NCI-H1105 treated with DMSO at 0.1 percent for 48 hours (cell line): ENCODE measurements at regions not wholly inside any gene's neighbourhood (a gene's known extent, or its start where the extent isn't known, plus 50 kb on each side); places are given as distances from the start of the nearest gene placed in this dataset.
A peak's percentile ranks its signal among the peaks of the same experiment; 100 is the strongest.

Source experiments
- DNase-seq: peaks from one replicate; lab custom pipeline; 2025; lab: John Stamatoyannopoulos, UW

DNA sequence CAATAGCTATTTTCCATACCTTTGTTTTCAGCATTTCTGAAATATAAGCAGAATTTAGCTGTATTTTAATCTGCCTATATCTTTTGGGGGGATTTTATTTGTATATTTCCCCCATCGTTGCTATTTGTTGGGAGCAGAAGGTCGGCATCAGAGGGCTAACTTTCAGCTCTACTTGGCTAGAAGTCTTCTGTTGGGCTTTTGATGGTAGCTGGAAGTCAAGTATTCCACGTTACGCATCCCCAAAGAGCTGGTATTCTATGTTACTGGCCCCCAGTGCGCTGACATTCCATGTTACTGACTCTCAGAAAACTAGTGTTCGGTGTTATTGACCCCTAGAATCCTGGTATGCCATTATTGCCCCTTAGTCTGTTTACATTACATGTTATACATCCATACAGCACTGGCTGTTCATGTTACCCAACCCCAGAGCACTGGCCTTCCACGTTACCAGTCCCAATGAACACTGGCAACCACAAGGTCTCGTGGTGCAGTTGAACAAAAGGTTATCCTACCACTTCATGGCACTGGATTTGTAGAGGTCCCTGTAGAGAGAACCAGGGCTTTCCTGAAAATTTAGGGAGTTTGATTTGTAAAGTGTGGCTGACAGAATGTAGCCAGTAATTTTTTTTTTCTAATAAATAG, 278.1 kb upstream of the CD180 start:
- no peak for DNase-seq

- DNase-seq, result no peak
Observed at GRCh38 chr5:67467110-67467509, 270.5 kb upstream of the CD180 start.

GRCh38 chr5:67465537-67466207, 269.1 kb upstream of the CD180 start:
- no peak for DNase-seq

GRCh38 chr5:67462147-67462546, 265.5 kb upstream of the CD180 start:
- no peak for DNase-seq

- DNase-seq, result no peak
Observed at GRCh38 chr5:67459253-67459652, 262.7 kb upstream of the CD180 start.

GRCh38 chr5:67455970-67456369, 259.4 kb upstream of the CD180 start:
- DNase-seq, result no peak

GRCh38 chr5:67454957-67455561, 258.5 kb upstream of the CD180 start:
- DNase-seq, result no peak

- DNase-seq, result no peak
Observed at GRCh38 chr5:67453111-67453905, 256.7 kb upstream of the CD180 start.

- DNase-seq, result no peak
Observed at GRCh38 chr5:67451640-67452279, 255.2 kb upstream of the CD180 start.

- DNase-seq, result no peak
Observed at GRCh38 chr5:67447732-67448131, 251.1 kb upstream of the CD180 start.

DNA sequence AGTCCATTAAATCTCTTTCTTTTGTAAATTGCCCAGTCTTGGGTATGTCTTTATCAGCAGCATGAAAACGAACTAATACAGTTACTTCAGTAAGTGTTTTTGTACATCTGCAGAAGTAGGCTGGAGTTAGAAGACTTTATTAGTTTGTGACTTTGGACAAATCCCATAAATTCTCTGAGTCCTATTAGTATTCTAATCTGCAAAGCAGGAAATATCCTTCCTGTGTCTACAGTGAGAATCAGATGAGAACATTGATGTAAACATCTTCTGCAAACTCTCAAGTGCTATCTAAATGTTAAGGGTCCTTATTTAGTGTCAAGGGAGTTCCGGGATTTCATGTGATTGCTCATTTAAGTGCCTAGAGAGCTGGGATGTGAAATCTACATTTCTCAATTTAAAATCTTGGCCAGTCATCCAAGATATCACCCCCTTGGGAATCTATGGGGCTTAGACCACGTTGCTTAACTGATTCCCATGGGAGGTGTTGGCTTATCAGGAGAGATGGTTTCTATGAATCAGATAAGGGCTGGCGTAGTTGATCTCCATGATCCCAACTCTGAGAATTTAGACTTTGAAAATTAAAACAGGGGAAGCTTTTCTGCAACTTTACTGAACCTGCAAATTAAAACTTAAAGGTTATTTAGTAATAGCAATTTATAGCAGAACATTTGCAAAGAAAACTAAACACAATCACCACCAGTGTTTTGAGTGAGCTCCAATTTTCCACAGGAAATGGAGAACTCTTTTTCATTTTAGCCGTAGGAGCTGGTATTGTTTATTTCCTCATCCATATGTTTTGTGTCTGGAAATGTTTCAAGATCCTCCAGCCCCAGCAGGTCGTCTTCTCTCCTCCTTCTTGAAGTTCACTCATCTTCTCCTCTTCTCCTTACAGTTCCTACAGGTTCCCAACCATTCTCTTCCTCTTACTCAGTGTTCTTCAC, 241.6 kb upstream of the CD180 start:
- DNase-seq, result no peak

DNA sequence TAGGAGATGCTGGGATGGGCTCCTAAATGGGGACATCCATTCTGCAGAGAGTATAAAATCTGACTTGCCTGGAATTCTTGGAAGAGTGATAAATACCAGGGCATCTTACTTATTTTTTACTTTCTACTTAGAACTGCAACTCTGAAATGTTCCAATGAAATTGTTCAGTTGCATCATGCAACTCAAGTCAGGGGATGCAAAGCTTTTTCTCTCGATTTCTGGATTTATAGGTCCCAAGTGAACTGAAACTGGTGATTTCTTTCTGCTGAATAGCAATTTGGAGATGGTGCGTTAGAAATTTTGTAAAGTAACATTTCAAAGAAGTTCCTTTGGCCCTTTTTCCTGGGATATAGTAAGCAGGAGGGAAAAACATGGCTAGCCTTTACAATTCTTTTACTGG, 238.4 kb upstream of the CD180 start:
- DNase-seq, result no peak

GRCh38 chr5:67434466-67434865, 237.9 kb upstream of the CD180 start:
- DNase-seq, result no peak

DNA sequence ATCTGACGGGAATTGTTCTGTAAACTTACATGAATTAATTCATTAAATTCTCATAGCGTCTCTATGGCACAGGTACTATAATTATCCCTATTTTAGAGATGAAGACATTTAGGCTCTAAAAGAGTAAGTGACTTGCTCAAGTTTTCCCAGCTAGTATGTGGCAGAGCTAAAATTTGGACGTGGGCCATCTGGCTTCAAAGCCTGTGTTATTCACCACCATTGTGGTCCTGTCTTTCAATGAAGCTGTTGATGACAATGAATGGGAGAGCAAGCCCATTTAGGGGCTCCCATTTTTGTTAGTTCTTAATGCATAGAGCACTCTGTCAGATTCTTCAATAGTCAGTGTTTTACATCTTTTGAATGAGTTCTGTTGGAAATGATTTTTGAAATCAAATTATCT, 236.0 kb upstream of the CD180 start:
- DNase-seq, result peak; percentile 28

DNA sequence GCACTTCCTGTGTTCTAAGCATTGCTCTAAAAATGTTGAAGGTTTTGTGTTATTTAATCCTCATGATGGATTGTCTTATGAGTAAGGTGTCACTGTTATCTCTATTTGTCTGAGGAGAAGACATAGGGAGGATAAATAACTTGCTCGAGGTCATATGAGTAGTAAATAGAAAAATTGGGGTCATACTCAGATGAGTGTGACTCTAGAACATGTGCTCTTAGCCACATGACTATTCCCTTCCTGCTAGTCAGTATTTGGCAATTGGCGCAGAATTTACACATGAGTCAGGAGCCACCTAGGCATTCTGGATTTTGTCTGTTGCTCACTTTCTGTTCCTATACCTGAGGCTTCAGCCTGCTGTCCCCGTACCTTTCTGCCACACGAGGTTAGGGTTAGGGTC, 234.6 kb upstream of the CD180 start:
- DNase-seq, result no peak

GRCh38 chr5:67427850-67428298, 231.3 kb upstream of the CD180 start:
- DNase-seq, result no peak

DNA sequence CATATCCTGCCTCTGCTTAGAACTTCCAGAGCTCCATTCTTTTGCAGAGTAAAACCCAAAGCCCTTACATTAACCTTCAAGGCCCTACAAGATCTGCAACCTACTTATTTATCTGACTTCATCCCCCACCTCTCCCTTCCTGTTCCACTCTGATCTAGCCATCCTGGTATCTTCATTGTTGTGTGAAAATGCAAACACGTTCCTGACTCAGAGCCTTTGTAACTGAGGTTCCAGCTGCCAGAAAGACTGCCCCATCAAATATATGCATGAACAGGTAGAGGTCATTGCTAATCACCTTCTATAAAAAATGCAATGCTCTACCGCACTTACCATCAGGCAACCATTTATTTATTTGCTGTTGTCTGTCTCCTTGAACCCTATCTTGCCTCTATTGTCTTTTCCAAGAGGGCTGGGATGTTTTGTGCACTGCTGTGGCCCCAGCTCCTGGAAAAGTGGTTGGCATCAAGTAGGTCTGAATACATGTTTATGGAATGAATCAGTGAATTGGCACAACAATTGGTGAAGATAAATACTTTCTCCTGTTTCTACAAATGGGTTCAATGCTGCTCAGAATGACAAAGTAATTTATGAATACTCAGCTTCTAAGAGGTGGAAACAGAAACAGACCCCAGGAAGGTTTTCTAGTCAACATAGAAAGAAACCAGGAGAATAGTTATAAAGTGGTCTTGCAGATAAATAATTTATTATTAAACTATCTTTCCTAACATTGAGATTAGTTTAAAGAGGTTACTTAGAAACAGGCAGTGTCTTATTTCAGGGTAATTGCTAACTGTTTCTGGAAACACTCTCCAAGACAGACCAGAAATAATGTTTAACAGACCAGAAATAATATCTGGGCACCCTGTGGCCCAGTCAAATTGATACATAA, 230.6 kb upstream of the CD180 start:
- DNase-seq, result no peak

DNA sequence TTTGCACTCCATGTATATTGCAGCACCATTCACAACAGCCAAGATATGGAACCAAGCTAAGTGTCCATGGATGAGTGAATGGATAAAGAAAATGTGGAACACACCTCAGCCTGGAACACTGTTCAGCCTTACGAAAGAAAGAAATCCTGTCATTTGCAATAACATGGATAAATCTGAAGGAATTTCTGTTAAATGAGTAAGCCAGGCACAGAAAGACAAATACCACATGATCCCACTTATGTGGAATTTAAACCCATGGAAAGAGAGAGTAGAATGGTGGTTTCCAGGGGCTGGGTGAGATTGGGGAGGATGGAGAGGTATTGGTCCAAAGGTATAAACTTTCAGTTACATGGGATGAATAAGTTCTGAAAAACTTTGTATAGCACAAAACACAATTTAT, 228.9 kb upstream of the CD180 start:
- DNase-seq, result no peak

DNA sequence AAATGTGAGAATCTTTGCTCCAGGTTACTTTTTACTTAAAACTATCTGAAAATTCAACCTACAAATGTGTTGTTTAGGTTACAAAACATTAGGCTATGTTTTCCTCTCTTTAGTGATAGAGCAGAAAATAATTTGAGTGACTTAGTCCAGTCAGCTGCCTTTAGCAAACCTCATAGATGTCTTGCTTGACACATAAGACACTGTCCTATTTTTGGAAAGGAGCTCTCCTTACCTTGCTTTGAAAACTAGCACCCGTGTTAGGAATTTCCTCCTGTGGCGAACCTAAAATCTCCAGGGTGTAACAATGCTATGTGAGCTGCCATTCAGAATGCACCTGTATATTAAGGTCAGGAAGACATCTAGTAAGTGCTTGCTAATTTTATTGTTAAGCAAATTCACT, 221.2 kb upstream of the CD180 start:
- no peak for DNase-seq

DNA sequence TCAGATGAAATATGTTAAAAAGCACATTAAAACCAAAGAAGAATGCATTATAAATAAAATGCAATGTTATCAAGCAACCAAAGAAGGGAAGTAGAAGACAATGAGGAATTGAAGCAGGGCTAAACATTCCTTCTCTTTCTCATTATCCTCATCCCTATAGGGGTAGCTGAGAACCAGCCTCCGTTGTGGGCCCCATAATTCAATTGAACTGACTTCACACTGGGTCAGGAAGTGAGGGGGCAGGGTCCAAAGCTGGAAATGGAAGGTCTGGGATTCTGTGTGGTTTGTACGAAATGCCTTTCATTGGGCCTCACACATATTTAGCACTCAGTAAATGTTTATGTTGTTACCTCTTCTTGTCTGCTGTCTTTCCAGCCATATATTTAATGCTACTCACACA, 220.4 kb upstream of the CD180 start:
- DNase-seq, result no peak
